Retinal pigment epithelial cell (primary cell): ENCODE measurements at regions not wholly inside any gene's neighbourhood (a gene's known extent, or its start where the extent isn't known, plus 50 kb on each side); places are given as distances from the start of the nearest gene placed in this dataset.

ENCODE experiments used
- DNase-seq: peaks from one replicate; pipeline ENCODE4 v3.0.0-alpha.2; 2010; ENCODE audit warnings: low read depth
- H3K4me3 ChIP-seq: 2 replicates; pipeline ENCODE4 v1.5.1; 2011; ENCODE audit warnings: mild to moderate bottlenecking, low read length, control low read depth, moderate library complexity
- TF ChIP-seq, protein P1 (sequence below): conservative IDR thresholded peaks from 2 replicates; pipeline ENCODE4 v1.5.1; 2011; ENCODE audit warnings: low read depth, low read length, control low read depth, inconsistent platforms

DNA sequence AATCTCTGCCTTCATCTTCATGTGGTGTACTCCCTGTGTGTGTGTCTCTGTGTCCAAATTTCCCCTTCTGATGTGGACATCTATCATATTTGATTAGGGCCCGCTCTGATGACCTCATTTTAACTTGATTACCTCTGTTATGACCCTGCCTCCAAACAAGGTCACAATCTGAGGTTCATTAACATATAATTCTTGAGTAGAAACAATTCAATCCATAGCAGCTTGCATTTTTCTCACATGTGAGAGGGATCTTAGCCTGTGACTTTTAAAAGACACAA lies 130.9 kb upstream of the RAB4A start:
- H3K4me3 ChIP-seq: no peak overlapping the region
- DNase-seq: no peak
- TF ChIP-seq, protein P1, sequence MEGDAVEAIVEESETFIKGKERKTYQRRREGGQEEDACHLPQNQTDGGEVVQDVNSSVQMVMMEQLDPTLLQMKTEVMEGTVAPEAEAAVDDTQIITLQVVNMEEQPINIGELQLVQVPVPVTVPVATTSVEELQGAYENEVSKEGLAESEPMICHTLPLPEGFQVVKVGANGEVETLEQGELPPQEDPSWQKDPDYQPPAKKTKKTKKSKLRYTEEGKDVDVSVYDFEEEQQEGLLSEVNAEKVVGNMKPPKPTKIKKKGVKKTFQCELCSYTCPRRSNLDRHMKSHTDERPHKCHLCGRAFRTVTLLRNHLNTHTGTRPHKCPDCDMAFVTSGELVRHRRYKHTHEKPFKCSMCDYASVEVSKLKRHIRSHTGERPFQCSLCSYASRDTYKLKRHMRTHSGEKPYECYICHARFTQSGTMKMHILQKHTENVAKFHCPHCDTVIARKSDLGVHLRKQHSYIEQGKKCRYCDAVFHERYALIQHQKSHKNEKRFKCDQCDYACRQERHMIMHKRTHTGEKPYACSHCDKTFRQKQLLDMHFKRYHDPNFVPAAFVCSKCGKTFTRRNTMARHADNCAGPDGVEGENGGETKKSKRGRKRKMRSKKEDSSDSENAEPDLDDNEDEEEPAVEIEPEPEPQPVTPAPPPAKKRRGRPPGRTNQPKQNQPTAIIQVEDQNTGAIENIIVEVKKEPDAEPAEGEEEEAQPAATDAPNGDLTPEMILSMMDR: no peak

DNA sequence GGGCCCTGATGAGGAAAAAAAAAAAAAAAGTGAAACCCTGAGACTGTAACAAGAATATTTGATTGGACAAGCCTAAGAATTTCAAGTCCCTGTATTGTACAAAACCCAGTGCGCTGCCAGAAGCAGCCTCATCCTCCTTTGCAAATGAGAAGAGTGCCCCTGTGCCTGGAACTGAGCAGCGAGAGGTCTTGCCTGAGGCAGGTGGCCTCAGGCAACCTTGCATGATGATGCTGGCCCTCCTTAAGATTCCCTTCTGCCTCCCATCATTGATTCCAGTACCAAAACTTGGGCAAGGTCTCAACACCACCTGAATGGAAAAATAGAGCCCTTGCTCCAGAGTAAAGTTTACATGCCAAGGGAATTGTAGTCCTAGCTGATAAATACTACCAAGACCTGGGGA lies 129.6 kb upstream of the RAB4A start:
- no peak for DNase-seq
- TF ChIP-seq, protein P1: no peak
- H3K4me3 ChIP-seq: no peak overlapping the region

DNA sequence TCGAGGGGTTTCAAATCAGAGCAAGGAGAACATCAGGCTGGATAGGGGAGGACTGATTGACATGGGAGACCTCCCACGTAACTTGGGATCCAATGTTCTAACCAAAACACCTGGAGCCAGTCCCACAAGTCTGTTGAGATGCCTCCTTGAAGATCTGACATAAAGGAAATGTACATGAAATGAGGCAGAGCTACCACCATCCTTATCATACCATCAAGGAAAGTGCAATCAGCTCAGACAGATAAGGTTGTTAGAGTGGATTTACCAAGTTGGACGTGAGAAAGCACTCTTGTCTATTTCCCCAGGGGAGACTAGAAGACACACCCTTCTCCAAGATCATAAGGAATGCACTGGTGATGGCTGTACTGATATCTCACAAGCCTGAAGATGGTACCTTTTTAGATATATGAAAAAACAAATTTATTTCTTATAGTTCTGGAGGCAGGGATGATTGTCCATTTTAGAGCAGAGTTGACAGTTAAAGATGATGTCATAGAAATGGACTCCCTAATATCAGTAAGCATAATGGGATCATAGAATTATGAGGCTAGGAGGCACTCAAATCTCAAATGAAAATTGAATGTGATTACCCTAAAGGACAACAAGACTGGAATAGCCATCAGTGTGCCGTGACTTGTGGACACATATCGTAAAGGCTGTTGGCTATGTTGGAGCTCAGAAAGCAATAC lies 129.1 kb upstream of the RAB4A start:
- TF ChIP-seq, protein P1: no peak
- DNase-seq: no peak
- no peak overlapping the region for H3K4me3 ChIP-seq

DNA sequence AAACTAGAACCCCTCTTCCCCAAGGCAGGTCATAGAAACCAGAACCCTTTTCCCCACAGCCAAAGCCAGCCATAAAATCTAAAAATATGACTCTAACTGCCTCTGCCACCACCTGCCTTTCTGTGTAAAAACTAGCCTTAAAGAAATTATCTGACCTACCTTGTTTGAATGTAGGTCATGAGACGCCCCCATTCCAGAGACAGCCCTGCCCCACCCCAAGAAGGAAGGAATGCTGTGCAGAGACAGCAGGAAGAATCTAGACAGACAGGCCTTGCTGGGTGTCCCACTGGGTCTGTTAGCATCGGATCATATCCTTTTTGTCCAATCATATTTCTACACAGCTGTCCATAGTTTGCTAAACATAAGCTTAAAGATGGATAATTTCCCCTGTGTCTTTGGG lies 128.4 kb upstream of the RAB4A start:
- no peak overlapping the region for H3K4me3 ChIP-seq
- no peak for DNase-seq
- TF ChIP-seq, protein P1: no peak

DNA sequence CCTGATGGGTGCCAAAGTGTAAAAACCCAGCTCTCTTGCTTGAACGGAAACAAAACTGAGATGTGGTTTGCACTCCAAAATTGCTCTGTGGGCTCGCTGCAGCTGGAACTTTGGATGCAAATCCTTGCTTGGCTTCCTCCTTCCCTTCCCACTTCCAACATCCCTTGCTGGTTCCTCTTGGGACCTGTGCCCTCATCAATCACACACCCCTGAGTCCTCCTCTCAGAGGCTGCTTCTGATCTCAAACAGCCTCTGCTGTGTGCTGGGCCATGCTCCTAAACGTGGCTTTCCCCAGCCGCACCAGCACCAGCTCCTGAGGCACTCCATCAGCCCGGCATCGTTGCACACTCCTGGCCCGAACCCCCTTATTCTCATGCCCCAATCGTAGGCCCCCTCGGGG lies 124.3 kb upstream of the RAB4A start:
- TF ChIP-seq, protein P1: no peak
- no peak overlapping the region for H3K4me3 ChIP-seq
- no peak for DNase-seq

DNA sequence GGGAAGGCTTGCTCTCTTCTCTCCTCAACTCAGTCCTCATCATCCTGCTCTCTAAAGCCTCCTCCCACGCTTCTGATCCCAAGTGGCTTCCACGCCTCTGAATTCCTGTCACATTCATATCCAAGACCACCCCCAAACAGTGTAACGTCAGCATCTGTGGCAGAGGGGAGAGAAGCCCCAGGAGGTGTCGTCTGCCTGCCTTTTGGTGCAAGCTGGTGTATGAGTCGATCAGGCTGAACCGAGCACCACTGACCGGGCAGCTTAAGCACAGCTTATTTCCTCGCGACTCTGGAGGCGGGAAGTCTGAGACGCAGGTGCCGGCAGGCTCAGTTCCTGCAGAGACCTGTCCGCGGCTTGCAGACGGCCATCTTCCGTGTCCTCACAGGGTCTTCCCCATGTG lies 123.8 kb upstream of the RAB4A start:
- TF ChIP-seq, protein P1: no peak
- no peak overlapping the region for H3K4me3 ChIP-seq
- no peak for DNase-seq

DNA sequence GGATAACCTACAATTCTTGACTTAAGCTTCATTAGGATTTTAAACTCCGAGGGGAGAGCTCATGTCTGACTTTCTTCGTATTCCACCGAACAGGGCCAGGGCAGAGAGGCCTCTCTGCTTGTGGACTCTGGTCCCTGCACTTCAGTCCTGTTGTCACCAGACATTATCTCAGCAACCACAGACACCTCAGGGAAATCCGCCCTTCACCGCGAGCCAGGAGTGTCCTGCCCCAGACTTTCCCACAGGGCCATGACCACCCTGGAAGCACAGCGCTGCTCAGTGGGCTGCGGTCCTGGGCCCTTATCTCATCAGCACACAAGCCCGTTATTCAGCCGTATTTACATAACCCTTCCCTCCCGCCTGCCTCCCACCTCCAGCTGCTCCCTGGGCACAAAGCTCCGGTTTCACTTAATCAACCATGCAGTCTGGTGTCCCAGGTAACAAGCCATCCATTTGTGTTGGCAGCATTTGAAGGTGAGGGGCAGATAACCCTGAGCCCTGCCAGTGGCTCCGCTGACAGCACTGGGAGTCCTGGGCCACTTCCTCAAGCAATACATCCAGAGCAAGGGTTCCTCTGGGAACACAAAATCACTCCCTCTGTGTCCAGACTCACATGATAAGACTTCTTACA lies 122.8 kb upstream of the RAB4A start:
- DNase-seq: no peak
- TF ChIP-seq, protein P1: no peak

More for the DNA sequence above, 122.8 kb upstream of the RAB4A start:
- H3K4me3 ChIP-seq: no peak overlapping the region
